Activated CD8-positive, alpha-beta T cell treated with anti-CD3 and anti-CD28 coated beads for 36 hours (primary cell): ENCODE measurements at regions not wholly inside any gene's neighbourhood (a gene's known extent, or its start where the extent isn't known, plus 50 kb on each side); places are given as distances from the start of the nearest gene placed in this dataset.

Experiments used
- ATAC-seq: fragments of 200-7000 bp; cut with Tn5 transposase; one replicate; pipeline ENCODE4 v1.10.0; 2021; ENCODE audit warnings: mild to moderate bottlenecking, moderate library complexity
- CTCF ChIA-PET: fragments of 350-600 bp; sonication (Branson Sonifier 250); formaldehyde crosslinking; loops from one replicate; lab custom pipeline; 2021; ENCODE audit warnings: antibody characterized with exemption; lab: Charles Lee
- POLR2A ChIA-PET: fragments of 350-600 bp; sonication (Branson Sonifier 250); formaldehyde crosslinking; loops from one replicate; lab custom pipeline; 2021; ENCODE audit warnings: antibody characterized with exemption; lab: Charles Lee
- DNase-seq: peaks from one replicate; pipeline ENCODE4 v3.0.0-alpha.2; 2020
- H3K27ac Mint-ChIP-seq: one replicate; pipeline ENCODE4 v1.8.0; 2021; ENCODE audit warnings: mild to moderate bottlenecking, mixed read lengths
- H3K27me3 Mint-ChIP-seq: one replicate; pipeline ENCODE4 v1.8.0; 2021; ENCODE audit warnings: mixed read lengths
- H3K36me3 Mint-ChIP-seq: one replicate; pipeline ENCODE4 v1.8.0; 2021; ENCODE audit warnings: low read depth, mixed read lengths
- H3K4me1 Mint-ChIP-seq: one replicate; pipeline ENCODE4 v1.8.0; 2021; ENCODE audit warnings: low read depth, mixed read lengths
- H3K4me3 Mint-ChIP-seq: one replicate; pipeline ENCODE4 v1.8.0; 2021; ENCODE audit warnings: mild to moderate bottlenecking, moderate library complexity, mixed read lengths
- H3K9me3 Mint-ChIP-seq: one replicate; pipeline ENCODE4 v1.8.0; 2021; ENCODE audit warnings: mixed read lengths
- CTCF ChIP-seq: fragments of 200-600 bp; IDR thresholded peaks from one replicate; pipeline ENCODE4 v1.8.0; 2022; ENCODE audit warnings: antibody characterized with exemption, mild to moderate bottlenecking
- intact Hi-C: fragments of 100-400 bp; cut with micrococcal nuclease; formaldehyde crosslinking; loops from one replicate; pipeline ENCODE4 v1.10.0; 2022

GRCh38 chr7:142391191-142391992 is 133.5 kb upstream of the PRSS58 start:
- Mint-ChIP-seq H3K4me1 (no peaks in the 10 kb centered on the region), H3K4me3 (peak overlapping the region; percentile 47), H3K36me3 (no peaks in the 10 kb centered on the region), H3K27me3 (no peaks in the 10 kb centered on the region), H3K9me3 (no peaks in the 10 kb centered on the region), H3K27ac (peak overlapping the region; percentile 30)
- DNase-seq, result peak; percentile 70
- CTCF ChIA-PET, result interaction anchor here (0.7 to 1.4 kb wide), 9 partner anchors 8 to 427 kb away, joined by 3 to 6 read pairs (median 3); no protein-coding TSS in a partner anchor
- intact Hi-C loops, result no loop called here
- TF ChIP-seq CTCF, result peak; percentile 61
- POLR2A ChIA-PET, result no interaction called here
- ATAC-seq, result peak; percentile 81

- CTCF ChIA-PET, result interaction anchor here (1.0 to 1.5 kb wide), 2 partner anchors 23 to 243 kb away, joined by 3 to 5 read pairs; no protein-coding TSS in a partner anchor
- H3K4me3 Mint-ChIP-seq, result no peak overlapping the region
Observed at GRCh38 chr7:142389544-142389943, 131.7 kb upstream of the PRSS58 start.

GRCh38 chr7:142385491-142386340 is 127.9 kb upstream of the PRSS58 start:
- peak; percentile 63 for TF ChIP-seq CTCF

More at GRCh38 chr7:142389544-142389943, 131.7 kb upstream of the PRSS58 start:
- Mint-ChIP-seq H3K4me1 (peaks cover 9% of the 10 kb centered on the region), H3K27ac (no peak overlapping the region), H3K27me3 (no peaks in the 10 kb centered on the region), H3K36me3 (no peaks in the 10 kb centered on the region), H3K9me3 (no peaks in the 10 kb centered on the region)
- TF ChIP-seq CTCF, result no peak
- intact Hi-C loops, result no loop called here
- no peak for ATAC-seq
- POLR2A ChIA-PET, result no interaction called here
- DNase-seq, result no peak

GRCh38 chr7:142384493-142384922 is 126.7 kb upstream of the PRSS58 start:
- H3K36me3 Mint-ChIP-seq, result no peaks in the 10 kb centered on the region
- peak; percentile 75 for DNase-seq
- H3K4me1 Mint-ChIP-seq, result peaks cover 20% of the 10 kb centered on the region
- peak; percentile 86 for ATAC-seq
- TF ChIP-seq CTCF, result no peak
- intact Hi-C loops, result loop anchor here (5.0 kb wide), 1 partner anchor 413 kb away; no protein-coding TSS in a partner anchor
- H3K9me3 Mint-ChIP-seq, result no peaks in the 10 kb centered on the region
- POLR2A ChIA-PET, result interaction anchor here (0.6 to 1.1 kb wide), 5 partner anchors 257 to 470 kb away, joined by 3 to 4 read pairs (median 4); partner anchors contain the start of gene EPHB6
- peak overlapping the region; percentile 88 for H3K27ac Mint-ChIP-seq
- peaks cover 1% of the 10 kb centered on the region for H3K27me3 Mint-ChIP-seq
- H3K4me3 Mint-ChIP-seq, result peak overlapping the region; percentile 66
- CTCF ChIA-PET, result interaction anchor here (0.8 to 7.0 kb wide), 17 partner anchors 9 to 830 kb away, joined by 3 to 101 read pairs (median 6); no protein-coding TSS in a partner anchor

More at GRCh38 chr7:142385491-142386340, 127.9 kb upstream of the PRSS58 start:
- H3K4me3 Mint-ChIP-seq, result peak overlapping the region; percentile 66
- DNase-seq, result peak; percentile 57
- H3K27ac Mint-ChIP-seq, result no peak overlapping the region
- CTCF ChIA-PET, result interaction anchor here (0.6 to 7.0 kb wide), 31 partner anchors 9 to 470 kb away, joined by 3 to 101 read pairs (median 4); no protein-coding TSS in a partner anchor
- intact Hi-C loops, result no loop called here
- POLR2A ChIA-PET, result interaction anchor here (0.6 kb wide), 1 partner anchor 197 kb away, joined by 3 read pairs; no protein-coding TSS in a partner anchor
- H3K9me3 Mint-ChIP-seq, result no peaks in the 10 kb centered on the region
- H3K36me3 Mint-ChIP-seq, result no peaks in the 10 kb centered on the region
- H3K4me1 Mint-ChIP-seq, result peaks cover 20% of the 10 kb centered on the region
- H3K27me3 Mint-ChIP-seq, result peaks cover 1% of the 10 kb centered on the region
- peak; percentile 64 for ATAC-seq
